GM19324 (cell line): ENCODE measurements at regions not wholly inside any gene's neighbourhood (a gene's known extent, or its start where the extent isn't known, plus 50 kb on each side); places are given as distances from the start of the nearest gene placed in this dataset.
"Not testable (repeated sequence)": the region's sequence is repeated elsewhere in the genome, so short reads cannot be mapped to it uniquely, and the experiment has no call there.

Source experiments
- ATAC-seq: cut with Tn5 transposase; IDR thresholded peaks from one replicate; pipeline ENCODE4 v1.9.1; 2021; ENCODE audit warnings: mild to moderate bottlenecking, moderate library complexity; ENCODE audit not compliant: unreplicated experiment, low FRiP score

DNA sequence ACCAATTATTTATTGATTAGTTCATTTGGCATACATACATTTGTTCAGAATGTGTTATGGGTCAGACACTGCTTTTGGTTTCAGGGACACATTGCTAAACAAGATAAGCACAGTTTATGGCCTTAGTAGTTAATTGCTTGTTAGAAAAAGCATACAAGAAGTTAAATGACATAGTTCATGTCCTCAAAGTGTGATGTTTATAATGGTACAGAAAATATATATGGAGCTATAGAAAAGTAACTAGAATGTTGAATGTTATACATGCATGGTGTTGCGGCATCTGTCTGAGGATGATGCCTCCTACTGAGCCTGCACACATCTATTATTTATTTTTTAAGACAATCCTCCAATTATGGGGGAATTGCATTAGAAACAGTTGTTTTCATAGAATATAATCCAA is 1476.3 kb upstream of the PCDH7 start:
- ATAC-seq, result no peak

- no peak for ATAC-seq
Measured at GRCh38 chr4:29259556-29259955, 1460.6 kb upstream of the PCDH7 start.

- no peak for ATAC-seq
Measured at GRCh38 chr4:29262986-29263385, 1457.2 kb upstream of the PCDH7 start.

DNA sequence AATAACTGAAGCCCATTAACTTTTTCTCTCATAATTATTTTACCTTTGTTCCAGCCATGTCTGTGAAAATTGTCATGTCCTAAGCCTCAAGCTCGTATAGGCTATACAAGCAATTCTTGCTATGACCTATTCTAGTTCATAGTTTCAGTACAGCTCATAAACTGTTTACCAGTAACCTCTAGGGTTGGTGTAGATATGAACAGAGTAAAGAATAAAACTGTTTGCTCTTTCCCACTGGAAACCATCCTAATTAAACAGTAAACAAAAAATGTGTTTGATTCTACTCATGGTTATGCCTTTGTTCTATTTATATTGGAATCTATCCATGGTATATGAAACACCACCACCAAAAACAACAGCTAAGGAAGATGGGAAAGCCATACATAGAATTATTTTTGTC is 1444.0 kb upstream of the PCDH7 start:
- no peak for ATAC-seq

- ATAC-seq, result no peak
Measured at GRCh38 chr4:29277381-29277780, 1442.8 kb upstream of the PCDH7 start.

GRCh38 chr4:29278585-29278984 is 1441.6 kb upstream of the PCDH7 start:
- ATAC-seq, result no peak

DNA sequence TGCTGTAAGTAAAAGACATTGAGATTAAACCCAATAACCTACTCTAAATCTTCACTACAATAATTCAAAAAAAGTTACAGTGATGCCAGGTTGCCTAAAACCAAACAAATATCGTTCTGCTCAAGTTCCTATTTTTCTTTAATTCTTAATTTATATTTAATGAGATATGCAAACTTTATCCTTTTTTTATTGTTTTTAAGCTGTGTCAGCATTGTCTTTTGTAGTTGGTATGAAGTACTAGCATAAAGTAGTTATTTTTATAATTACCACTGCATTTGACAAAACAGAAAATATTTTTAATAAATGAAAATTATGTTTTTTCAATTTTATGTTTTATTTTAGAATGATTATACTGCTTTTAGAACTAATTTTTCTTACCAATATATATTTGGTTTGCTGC is 1431.1 kb upstream of the PCDH7 start:
- no peak for ATAC-seq

DNA sequence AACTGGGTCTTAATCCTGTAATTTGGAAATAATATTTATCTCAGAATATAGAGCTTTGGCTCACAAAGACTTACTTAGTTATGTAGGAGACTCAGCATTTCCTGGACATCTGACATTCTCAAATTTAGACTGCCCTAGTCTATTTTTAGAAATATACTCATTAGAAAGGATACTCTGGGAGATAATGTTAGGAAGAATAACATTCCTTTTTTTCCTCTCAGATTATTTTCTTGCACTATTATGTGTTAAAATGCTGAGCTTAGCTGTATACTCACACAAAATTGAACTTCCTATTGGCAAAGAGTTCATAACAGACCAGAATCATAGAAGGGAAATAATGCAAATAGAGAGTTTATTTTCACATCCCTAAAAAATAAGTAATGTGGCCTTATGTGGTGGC is 1424.9 kb upstream of the PCDH7 start:
- ATAC-seq, result no peak

- no peak for ATAC-seq
Measured at GRCh38 chr4:29304595-29304994, 1415.6 kb upstream of the PCDH7 start.

- ATAC-seq, result no peak
Measured at GRCh38 chr4:29307256-29307655, 1412.9 kb upstream of the PCDH7 start.

GRCh38 chr4:29307755-29308154 is 1412.4 kb upstream of the PCDH7 start:
- no peak for ATAC-seq

DNA sequence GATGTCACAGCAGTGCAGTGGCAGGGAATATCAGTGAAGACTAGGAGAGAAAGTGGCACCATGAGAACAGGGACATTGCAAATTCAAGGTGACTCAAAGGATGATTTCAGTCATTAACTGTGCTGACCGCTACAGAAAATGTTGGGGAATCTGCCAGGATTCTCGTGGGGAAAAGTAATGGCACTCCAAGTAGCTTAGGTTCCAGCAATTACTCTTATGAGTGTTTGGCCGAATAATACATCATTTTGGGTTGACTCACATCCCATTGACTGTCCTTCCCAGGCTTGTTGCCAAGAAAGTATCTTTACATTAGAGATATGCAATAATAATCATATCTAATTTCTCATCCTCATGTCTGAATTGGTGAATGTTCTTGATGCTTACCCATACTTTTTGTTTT is 1411.1 kb upstream of the PCDH7 start:
- ATAC-seq, result no peak

DNA sequence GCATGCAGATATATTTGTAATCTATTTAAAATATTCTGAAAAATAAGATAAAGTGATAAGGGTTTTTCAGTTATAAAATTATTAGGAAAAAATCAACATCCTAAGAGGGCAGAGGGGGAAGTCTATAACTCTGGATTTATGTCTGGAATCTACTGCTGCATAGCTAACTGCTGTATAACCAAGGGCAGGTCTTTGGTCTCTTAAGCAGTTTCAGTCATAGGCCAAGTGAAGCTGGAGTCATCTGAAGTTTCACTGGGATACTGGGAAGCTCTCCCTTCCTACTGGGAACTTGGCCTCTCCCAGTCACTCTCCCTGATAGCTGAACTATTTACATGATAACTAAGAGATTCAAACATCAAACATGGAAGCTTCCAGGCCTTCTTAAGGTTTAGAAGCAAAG is 1409.9 kb upstream of the PCDH7 start:
- ATAC-seq, result no peak

GRCh38 chr4:29311247-29311646 is 1408.9 kb upstream of the PCDH7 start:
- no peak for ATAC-seq

- no peak for ATAC-seq
Measured at GRCh38 chr4:29319663-29320340, 1400.4 kb upstream of the PCDH7 start.

DNA sequence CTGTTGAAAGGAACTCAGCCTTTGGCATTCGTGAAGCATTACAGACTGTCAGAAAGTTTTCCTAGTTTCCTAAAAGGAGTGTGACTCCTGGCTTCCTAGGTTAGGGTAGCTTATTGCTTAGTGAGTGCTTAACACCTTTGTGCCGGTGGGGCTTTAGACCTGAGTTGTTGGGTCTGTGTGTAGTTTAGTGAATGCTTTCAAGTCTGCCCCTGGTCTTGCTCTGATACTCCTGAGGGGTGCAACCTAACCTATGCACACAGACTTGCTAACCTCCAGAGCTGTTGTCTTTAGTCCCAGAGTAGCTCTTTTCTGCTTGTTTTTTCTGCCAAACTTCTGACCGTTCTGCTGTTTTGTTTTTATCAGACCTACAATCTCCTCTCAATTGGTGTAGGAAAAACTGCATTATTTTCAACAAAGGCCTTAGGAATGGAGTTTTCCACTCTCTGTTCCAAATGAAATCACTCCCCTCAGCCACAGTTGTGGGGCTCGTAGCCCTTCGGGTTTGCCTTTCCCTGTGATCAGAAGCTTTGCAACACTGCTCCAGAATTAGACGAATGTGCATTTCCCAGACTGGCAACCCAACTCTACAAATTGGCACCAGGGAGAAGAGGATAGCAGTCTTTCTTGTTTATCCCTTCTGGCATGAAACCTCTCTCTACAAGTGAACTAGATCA is 1399.1 kb upstream of the PCDH7 start:
- no peak for ATAC-seq

- ATAC-seq, result no peak
Measured at GRCh38 chr4:29326004-29326403, 1394.2 kb upstream of the PCDH7 start.

DNA sequence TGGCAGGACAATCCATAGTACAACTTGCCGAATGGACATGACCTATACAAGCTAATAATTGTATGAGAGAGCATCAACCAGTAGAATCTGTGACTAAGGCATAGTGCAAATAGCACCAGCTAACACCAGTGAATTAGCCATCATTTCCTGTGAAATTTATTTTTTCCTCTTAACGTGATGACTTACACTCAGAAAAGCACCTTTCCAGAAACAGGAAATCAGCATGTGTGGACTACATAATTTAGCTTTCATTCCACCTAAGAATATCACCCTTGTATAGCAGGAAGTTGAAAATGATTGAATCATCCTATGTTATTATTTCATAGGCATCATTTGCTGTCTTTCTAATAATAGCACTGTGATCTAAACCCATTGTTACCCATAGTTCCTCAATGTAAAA is 1393.4 kb upstream of the PCDH7 start:
- ATAC-seq, result no peak

- no peak for ATAC-seq
Measured at GRCh38 chr4:29336861-29337260, 1383.3 kb upstream of the PCDH7 start.

GRCh38 chr4:29372971-29373370 is 1347.2 kb upstream of the PCDH7 start:
- ATAC-seq, result no peak

DNA sequence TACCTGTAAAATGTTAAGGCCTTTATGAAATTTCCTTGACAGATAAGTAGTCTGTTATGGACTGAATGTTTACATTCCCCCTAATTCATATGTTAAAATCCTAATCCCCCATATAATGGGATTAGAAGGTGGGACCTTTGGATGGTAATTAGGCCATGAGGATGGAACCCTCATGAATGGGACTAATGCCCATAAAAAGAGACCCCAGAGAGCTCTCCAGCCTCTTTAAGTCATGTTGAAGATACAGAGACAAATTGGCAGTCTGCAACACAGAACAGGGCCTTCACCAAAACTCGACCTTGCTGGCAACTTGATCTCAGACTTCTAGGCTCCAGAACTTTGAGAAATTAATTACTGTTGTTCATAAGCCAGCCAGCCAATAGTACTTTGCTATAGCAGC is 1344.5 kb upstream of the PCDH7 start:
- ATAC-seq, result no peak

- not testable (repeated sequence) for ATAC-seq
Measured at GRCh38 chr4:29378237-29378636, 1341.9 kb upstream of the PCDH7 start.
